Body of pancreas (tissue), 4 donors: ENCODE measurements at regions not wholly inside any gene's neighbourhood (a gene's known extent, or its start where the extent isn't known, plus 50 kb on each side); places are given as distances from the start of the nearest gene placed in this dataset.

Source experiments
- CTCF ChIP-seq, 7 experiments: fragments of 450-650 bp in 4 of 7; fragments of 200-600 bp in 3 of 7; sonication (generic) in 3 of 7; IDR thresholded peaks; one replicate each; pipeline ENCODE4 v1.5.1; 2016 to 2019; ENCODE audit warnings: antibody characterized with exemption in 7 of 7
- POLR2A ChIP-seq, 3 donors: fragments of 450-650 bp; IDR thresholded peaks; one replicate each; pipeline ENCODE4 v1.6.1; 2016; ENCODE audit warnings: antibody characterized with exemption in 3 of 3, mild to moderate bottlenecking in 2 of 3

GRCh38 chr5:174945853-174946252 is 221.5 kb downstream of the MSX2 start:
- no peak for TF ChIP-seq CTCF (IDR thresholded peaks at IDR 0.05)
- no peak for TF ChIP-seq POLR2A (IDR thresholded peaks at IDR 0.05)
